ENCODE measurements at regions not wholly inside any gene's neighbourhood (a gene's known extent, or its start where the extent isn't known, plus 50 kb on each side); places are given as distances from the start of the nearest gene placed in this dataset.

GRCh38 chr12:17540921-17541320 lies 549.1 kb downstream of the RERGL start:
- no peak for DNase-seq

- DNase-seq = no peak
These were observed 561.6 kb downstream of the RERGL start for GRCh38 chr12:17528394-17528793.

GRCh38 chr12:17527021-17527420 lies 563.0 kb downstream of the RERGL start:
- DNase-seq = no peak

- no peak for DNase-seq
These were observed 578.6 kb downstream of the RERGL start for GRCh38 chr12:17511369-17511768.

- no peak for DNase-seq
These were observed 582.7 kb downstream of the RERGL start for GRCh38 chr12:17507336-17507735.

GRCh38 chr12:17503742-17504141 lies 586.3 kb downstream of the RERGL start:
- no peak for DNase-seq

GRCh38 chr12:17489452-17489851 lies 600.5 kb downstream of the RERGL start:
- no peak for DNase-seq

- DNase-seq = no peak
These were observed 610.9 kb downstream of the RERGL start for GRCh38 chr12:17478908-17479673.

- DNase-seq = no peak
These were observed 619.5 kb downstream of the RERGL start for GRCh38 chr12:17470460-17470859.

- DNase-seq = no peak
These were observed 630.8 kb downstream of the RERGL start for GRCh38 chr12:17459214-17459613.

- no peak for DNase-seq
These were observed 633.5 kb downstream of the RERGL start for GRCh38 chr12:17456486-17456885.

- DNase-seq = no peak
These were observed 651.9 kb downstream of the RERGL start for GRCh38 chr12:17438141-17438540.

- DNase-seq = no peak
These were observed 673.2 kb downstream of the RERGL start for GRCh38 chr12:17416748-17417147.

GRCh38 chr12:17414596-17414995 lies 675.4 kb downstream of the RERGL start:
- DNase-seq = no peak

- DNase-seq = no peak
These were observed 678.3 kb downstream of the RERGL start for GRCh38 chr12:17411662-17412061.

- no peak for DNase-seq
These were observed 701.3 kb downstream of the RERGL start for GRCh38 chr12:17388679-17389078.

- DNase-seq = no peak
These were observed 706.7 kb downstream of the RERGL start for GRCh38 chr12:17383321-17383720.

GRCh38 chr12:17381211-17381610 lies 708.8 kb downstream of the RERGL start:
- no peak for DNase-seq

GRCh38 chr12:17372508-17372907 lies 717.5 kb downstream of the RERGL start:
- DNase-seq = no peak

- DNase-seq = no peak
These were observed 718.3 kb downstream of the RERGL start for GRCh38 chr12:17371491-17372215.

GRCh38 chr12:17370621-17371020 lies 719.4 kb downstream of the RERGL start:
- no peak for DNase-seq

- DNase-seq = no peak
These were observed 720.4 kb downstream of the RERGL start for GRCh38 chr12:17369556-17369955.

GRCh38 chr12:17361224-17361623 lies 728.8 kb downstream of the RERGL start:
- no peak for DNase-seq

GRCh38 chr12:17358835-17359234 lies 731.2 kb downstream of the RERGL start:
- DNase-seq = no peak

Data from occipital lobe (tissue), 1 donor.